ENCODE measurements at regions not wholly inside any gene's neighbourhood (a gene's known extent, or its start where the extent isn't known, plus 50 kb on each side); places are given as distances from the start of the nearest gene placed in this dataset.

DNA sequence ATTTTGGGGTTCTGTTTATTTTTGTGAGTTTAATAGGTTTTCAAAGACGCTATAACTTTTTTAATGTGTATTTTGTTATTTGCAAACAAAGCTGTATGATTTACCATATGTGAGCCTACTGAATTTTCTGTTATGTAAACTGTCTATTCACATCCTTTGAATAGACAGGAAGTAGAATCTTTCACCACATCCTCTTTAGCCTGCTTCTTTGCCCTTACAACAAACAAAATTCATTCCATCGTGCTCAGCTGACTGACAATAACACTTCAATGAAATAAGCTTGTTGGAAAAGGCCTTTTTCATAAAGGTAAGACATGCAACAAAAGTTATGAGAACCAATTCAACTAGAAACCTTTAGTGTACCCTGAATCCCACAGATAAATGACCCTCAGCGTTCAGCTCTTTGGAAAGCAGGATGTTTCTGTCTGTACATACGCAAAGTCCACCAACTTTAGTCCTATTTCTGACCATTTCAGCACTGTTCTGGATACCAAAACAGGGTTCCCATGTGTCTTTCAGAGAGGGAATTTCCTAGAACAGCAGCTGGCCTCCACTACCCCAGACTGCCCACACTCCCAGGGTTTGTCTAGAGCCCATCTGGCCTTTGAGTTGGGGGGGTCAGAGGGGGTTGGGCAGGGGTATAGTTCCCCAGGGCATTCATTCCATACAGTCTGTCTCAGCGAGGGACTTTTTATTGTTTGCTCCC lies 71.3 kb downstream of the DUSP6 start:
- intact Hi-C loops (cut with DNase I), result no loop called here
- Histone ChIP-seq H3K27ac (peak overlapping the region in 8 of 12 donors; percentile 10 to 86 (median 28)), H3K9me3 (no peaks in the 10 kb centered on the region), H3K27me3 (no peaks in the 10 kb centered on the region), H3K4me3 (no peak overlapping the region), H3K4me1 (peaks cover 0 to 39% (median 9%) of the 10 kb centered on the region in 12 donors), H3K36me3 (no peaks in the 10 kb centered on the region)
- ATAC-seq (peak; percentile 45 to 81 (median 64)), DNase-seq (peak in 4 of 5 donors; percentile 16 to 42 (median 24))
- 55 to 62% (median 61%) methylated on average over 5 of the region's 5 CpGs for WGBS, 4 donors
- TF ChIP-seq, protein P1, sequence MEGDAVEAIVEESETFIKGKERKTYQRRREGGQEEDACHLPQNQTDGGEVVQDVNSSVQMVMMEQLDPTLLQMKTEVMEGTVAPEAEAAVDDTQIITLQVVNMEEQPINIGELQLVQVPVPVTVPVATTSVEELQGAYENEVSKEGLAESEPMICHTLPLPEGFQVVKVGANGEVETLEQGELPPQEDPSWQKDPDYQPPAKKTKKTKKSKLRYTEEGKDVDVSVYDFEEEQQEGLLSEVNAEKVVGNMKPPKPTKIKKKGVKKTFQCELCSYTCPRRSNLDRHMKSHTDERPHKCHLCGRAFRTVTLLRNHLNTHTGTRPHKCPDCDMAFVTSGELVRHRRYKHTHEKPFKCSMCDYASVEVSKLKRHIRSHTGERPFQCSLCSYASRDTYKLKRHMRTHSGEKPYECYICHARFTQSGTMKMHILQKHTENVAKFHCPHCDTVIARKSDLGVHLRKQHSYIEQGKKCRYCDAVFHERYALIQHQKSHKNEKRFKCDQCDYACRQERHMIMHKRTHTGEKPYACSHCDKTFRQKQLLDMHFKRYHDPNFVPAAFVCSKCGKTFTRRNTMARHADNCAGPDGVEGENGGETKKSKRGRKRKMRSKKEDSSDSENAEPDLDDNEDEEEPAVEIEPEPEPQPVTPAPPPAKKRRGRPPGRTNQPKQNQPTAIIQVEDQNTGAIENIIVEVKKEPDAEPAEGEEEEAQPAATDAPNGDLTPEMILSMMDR (IDR thresholded peaks at IDR 0.05), result no peak
- no peak for TF ChIP-seq POLR2A (IDR thresholded peaks at IDR 0.05)

DNA sequence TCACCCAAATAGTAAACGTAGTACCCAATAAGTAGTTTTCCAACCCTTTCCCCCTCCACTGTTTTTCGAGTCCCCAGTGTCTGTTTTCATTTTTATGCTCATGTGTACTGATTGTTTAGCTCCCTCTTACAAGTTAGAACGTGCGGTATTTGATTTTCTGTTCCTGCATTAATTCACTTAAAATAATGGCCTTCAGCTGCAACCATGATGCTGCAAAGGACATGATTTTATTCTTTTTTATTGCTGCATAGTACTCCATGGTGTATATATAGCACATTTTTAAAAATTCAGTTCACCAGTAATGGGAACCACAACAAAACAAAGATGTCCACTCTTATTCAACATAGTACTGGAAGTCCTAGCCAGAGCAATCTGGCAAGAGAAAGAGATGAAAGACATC lies 72.8 kb downstream of the DUSP6 start:
- 94 to 96% (median 94%) methylated on average over 4 of the region's 4 CpGs for WGBS, 4 donors
- no peak for DNase-seq
- Histone ChIP-seq H3K27ac (peak overlapping the region in 1 of 12 donors; percentile 10), H3K27me3 (no peaks in the 10 kb centered on the region), H3K9me3 (no peaks in the 10 kb centered on the region), H3K4me3 (no peak overlapping the region), H3K36me3 (no peaks in the 10 kb centered on the region), H3K4me1 (peaks cover 0 to 39% (median 9%) of the 10 kb centered on the region in 12 donors)
- no peak for ATAC-seq
- no peak for TF ChIP-seq POLR2A (IDR thresholded peaks at IDR 0.05)
- TF ChIP-seq, protein P1 (IDR thresholded peaks at IDR 0.05), result no peak
- intact Hi-C loops (cut with DNase I), result loop anchor here in 1 of 10 donors (10.0 kb wide), 1 partner anchor 95 kb away; no protein-coding TSS in a partner anchor

DNA sequence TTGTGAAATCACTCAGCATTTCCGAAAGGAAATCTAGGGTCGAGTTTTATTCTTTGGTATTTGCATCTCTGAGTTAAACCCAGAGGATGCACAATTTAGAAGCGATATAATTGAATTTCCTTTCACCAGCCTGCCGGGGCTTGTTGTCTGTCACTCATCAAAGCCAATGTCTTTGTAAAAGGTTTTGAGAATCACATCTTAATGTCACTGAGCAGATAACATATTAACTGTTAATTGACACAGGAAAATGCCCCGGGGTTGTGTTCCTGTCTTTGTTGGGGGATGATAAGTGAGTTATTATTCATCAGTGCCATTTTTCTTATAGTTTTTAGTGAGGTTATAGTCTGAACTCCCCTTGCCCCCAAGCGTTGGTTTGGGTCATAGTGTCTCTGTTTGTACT lies 73.4 kb downstream of the DUSP6 start:
- Histone ChIP-seq H3K27ac (peak overlapping the region in 1 of 12 donors; percentile 10), H3K9me3 (no peaks in the 10 kb centered on the region), H3K4me3 (no peak overlapping the region), H3K36me3 (no peaks in the 10 kb centered on the region), H3K27me3 (no peaks in the 10 kb centered on the region), H3K4me1 (peaks cover 0 to 39% (median 9%) of the 10 kb centered on the region in 12 donors)
- 43 to 58% (median 52%) methylated on average over 6 of the region's 6 CpGs for WGBS, 4 donors
- no peak for DNase-seq
- ATAC-seq, result no peak
- intact Hi-C loops (cut with DNase I), result loop anchor here in 1 of 10 donors (10.0 kb wide), 1 partner anchor 94 kb away; no protein-coding TSS in a partner anchor
- TF ChIP-seq POLR2A (IDR thresholded peaks at IDR 0.05), result no peak
- TF ChIP-seq, protein P1 (IDR thresholded peaks at IDR 0.05), result no peak

DNA sequence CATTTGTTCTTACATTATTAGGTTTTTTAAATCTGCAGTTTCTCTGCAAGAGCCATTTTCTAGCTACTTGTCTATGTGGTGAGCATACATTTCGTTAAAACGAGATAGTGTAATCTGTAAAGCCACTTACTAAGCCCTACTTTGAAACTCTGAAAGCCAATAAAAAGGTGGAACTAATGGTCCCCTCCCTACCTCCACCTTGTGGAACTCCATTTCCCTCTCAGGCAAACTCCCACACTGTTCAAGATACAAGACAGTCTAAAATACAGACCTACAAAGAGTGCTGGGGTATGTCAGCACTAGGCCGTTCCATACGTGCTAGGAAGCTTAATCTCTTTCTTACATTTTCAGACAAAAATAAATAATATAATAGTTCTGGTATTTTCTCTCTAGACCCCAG lies 74.1 kb downstream of the DUSP6 start:
- no peak for TF ChIP-seq POLR2A (IDR thresholded peaks at IDR 0.05)
- TF ChIP-seq, protein P1 (IDR thresholded peaks at IDR 0.05), result no peak
- ATAC-seq, result no peak
- intact Hi-C loops (cut with DNase I), result loop anchor here in 1 of 10 donors (10.0 kb wide), 1 partner anchor 93 kb away; no protein-coding TSS in a partner anchor
- WGBS, 4 donors, result 90 to 95% (median 92%) methylated on average over 4 of the region's 4 CpGs
- no peak overlapping the region for H3K4me3 ChIP-seq
- no peaks in the 10 kb centered on the region for H3K27me3 ChIP-seq
- H3K4me1 ChIP-seq, result peaks cover 0 to 39% (median 9%) of the 10 kb centered on the region in 12 donors
- no peaks in the 10 kb centered on the region for H3K9me3 ChIP-seq
- H3K36me3 ChIP-seq, result no peaks in the 10 kb centered on the region
- DNase-seq, result no peak
- peak overlapping the region in 1 of 12 donors; percentile 2 for H3K27ac ChIP-seq

All from heart left ventricle (tissue), 16 donors.